DMS114 treated with DMSO at 0.1 percent for 48 hours (cell line): ENCODE measurements at regions not wholly inside any gene's neighbourhood (a gene's known extent, or its start where the extent isn't known, plus 50 kb on each side); places are given as distances from the start of the nearest gene placed in this dataset.

Source experiments
- DNase-seq: peaks from one replicate; lab custom pipeline; 2025; ENCODE audit not compliant: unreplicated experiment; lab: John Stamatoyannopoulos, UW

DNA sequence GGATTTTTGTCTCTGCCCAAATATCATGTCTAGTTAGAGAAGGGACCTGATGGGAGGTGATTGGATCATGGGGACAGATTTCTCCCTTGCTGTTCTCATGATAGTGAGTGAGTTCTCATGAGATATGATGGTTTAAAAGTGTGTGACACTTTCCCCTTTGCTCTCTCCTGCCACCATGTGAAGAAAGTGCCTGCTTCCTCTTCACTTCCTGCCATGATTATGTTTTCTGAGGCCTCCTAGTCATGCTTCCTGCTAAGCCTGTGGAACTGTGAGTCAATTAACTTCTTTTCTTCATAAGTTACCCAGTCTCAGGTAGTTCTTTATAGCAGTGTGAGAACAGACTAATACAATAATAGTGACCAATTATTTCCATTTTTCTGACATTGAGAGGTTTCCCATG, 167.3 kb upstream of the CYRIA start:
- no peak for DNase-seq

DNA sequence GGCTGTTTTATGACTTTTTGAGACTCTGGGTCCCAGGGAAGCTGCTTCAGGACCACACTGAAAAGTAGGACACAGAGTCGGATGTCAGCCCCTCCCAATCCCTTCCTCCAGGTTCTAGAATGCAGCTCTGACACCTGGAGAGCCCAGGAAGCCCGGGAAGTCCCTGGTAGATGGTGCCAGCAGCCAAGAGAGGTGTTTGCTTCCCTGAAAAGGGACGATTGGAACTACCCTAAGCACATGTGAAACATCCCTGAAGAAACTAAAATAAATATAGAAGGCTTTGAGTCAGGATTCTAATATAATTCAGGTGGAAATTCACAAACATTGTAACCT, 163.2 kb upstream of the CYRIA start:
- no peak for DNase-seq

DNA sequence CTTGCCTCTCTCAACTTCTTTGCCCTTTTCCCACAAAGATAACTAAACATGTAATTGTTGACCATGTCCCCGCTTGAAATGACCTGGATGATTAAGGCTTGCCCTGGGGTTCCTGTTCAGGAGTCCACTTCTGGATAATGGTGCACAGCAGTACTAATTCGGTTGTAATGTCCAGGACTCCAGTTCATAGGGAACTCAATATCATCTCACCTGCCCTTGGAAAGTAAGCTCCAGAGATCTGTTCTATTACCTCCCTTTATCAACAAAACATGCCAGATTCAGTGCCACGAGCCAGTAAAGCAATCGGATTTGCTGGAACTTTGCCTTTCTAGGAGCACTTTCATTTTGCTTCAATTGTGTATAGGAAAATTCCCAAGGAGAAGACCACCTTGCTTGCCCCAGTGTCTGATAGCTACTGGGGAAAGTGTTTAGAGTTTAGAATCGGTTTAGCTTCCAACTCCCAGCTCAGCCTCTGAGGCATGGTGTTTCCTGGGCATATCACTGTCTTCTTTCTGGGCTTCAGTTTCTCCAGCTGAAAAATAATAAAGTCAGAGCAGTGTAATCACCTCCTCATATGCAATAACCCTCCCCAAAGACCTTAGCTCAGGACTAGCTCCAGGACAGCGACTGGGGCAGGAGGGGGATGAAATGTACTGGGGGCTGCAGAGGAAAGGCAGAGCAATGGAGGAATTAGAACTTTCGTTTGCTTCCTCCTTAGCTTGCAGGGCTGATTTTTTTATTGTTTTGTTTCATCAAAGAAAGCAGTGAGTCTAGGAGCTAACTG, 162.6 kb upstream of the CYRIA start:
- DNase-seq: no peak

DNA sequence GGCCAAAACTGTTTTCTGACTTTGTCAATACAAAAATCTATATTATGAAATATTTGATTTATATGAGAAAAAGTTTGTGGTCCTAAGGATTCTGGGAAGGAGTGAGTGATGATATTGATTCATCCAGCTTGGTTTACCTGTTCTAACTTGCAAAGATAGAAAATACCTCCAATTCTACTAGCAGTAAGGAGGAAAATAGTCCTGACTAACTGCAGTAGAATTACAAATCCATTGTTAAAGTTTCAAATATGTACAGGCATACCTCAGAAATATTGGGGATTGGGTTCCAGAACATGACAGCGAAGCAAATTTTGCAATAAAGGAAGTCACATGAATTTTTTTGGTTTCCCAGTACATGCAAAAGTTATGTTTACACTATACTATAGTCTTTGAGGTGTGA, 158.8 kb upstream of the CYRIA start:
- DNase-seq: no peak

DNA sequence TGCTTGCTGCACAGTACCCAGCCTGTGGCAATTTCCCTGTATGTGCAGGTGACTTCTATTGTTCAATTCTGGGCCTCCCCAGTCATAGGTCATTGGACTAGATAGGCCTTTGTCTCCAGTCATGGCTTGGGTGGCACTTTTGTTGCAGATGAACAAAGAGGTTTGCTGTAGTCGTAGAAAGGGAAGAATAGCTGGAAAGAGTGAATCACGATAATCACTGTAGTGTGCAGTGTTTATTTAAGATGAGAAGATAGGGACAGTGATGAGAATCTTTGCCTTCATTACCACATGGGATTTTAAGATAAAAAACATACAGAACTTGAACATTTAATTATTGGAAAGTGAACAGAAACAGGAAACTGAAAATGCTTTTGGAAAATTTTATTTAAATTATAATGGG, 156.1 kb upstream of the CYRIA start:
- DNase-seq: no peak

DNA sequence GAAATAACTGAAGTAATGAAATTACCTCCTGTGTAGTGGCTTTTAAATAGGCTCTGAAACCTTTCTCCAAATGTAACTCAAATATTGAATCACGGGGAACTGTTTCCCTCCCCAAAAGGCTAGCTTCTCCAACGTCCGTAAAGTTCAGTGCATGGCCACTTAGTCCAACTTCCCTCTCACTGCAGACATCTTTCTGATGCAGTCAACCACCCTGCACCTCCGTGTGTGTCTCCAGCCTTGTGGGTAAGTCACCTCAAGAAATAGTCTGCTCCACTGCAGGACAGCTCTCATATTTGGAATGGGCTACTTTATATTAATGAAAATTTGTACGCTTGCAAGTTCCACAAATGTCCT, 152.5 kb upstream of the CYRIA start:
- no peak for DNase-seq

DNA sequence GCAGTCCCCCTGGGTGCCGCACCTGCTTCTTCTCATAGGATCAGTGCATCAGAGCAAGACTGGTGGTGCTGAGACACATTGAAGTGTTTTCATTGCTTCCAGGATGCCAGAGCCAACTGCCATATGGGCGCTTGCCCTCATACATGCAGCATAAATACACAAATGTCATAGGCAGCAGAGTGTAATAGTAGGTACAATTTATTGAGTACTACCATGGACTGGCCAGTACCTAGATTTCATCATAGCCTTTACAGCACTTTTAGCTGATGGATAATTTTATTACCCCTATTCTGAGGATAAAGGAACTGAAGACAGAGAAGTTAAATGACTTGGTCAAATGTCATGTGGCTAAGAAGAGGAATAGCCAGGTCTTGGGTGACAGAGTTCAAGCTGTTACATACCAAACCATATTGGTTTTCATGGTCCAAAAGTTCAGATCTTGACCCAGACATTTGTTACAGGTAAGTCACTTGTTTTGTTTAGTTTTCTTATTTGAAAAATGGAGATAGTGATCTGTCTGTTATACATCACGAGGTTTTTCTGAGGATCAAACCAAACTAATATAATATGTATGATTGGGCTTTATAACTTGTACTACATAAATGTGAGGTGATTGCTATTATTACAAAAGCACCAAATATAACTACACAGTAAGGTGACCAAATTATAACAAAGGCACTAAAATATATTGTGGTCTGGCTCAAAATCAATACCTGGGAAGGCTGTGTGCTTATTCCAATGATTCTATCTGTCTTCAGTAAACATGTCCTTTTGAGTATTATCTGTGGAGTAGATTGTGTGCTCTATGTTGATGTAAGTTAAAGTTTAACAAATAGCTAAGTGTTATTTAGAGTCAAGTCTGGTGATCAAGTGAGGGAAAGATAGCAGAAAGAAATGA, 151.9 kb upstream of the CYRIA start:
- no peak for DNase-seq

DNA sequence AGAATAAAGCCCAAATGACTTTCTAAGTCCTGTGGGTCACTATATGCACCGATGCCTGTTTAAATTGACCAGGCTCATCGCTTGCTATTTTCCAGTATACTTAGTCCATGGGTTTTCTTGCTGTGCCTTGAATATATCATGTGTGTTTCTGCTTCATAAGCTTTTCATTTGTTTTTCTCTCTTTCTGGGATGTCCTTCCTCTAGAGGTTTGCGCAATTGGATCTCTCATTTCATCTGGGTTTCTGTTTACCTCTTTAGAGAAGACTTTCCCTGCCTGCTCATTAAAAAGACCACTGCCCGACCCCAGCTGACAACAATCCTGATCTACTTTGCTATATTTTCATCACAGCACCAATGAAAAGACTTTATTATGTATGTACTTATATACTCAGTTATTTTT, 150.9 kb upstream of the CYRIA start:
- no peak for DNase-seq

DNA sequence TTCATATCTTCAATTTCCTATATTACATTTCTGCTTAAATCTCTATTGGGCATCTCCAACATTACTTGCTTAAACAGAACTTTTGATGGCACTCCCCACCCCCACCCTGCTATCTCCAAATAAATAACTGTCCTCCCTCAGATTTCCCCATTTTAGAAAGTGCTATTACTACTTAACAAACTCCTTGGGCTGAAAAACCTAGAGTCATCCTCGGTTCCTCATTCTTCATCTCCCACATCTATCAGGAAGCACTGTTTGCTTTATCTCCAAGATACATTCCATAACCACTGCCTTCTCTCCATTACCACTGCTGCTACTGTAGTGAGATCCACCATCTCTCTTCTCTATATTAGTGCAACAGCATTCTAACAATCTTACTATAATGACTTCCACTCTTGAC, 150.4 kb upstream of the CYRIA start:
- no peak for DNase-seq

DNA sequence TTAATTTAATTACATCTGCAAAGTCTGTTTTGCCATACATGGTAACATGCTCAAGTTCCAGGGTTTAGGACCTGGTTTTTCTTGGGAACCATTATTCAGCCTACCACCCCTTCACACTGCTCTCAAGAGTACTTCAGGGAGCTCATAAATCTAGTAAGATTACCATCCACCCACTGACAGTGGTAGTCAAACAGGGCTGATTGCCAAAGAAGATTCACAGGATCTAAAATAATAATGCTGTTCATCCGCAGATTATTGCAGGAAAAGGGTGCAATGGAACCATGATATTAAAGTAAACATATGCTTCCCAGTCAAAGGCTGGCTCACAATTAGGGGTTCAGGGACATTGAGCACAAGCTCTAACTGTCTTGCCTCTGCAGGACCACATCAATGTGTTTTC, 148.0 kb upstream of the CYRIA start:
- no peak for DNase-seq

DNA sequence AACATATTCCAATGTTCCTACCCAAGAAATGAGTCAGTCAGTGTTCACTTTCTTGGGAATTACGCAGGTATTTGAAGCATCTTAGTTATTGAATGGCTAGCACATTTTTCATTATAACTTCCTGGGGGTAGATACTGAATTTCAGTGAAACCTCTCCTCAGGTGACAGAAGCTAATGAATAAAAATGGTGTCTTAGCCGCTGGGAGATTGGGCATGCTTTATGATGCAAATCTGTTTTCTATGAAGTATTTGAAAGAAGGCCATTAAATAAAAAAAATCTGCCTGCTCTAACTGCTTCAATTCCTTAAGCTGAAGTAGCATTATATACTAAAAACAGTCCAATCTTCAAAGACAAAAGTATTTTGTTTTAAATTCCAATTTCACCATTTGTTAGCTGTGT, 132.8 kb upstream of the CYRIA start:
- DNase-seq: no peak

DNA sequence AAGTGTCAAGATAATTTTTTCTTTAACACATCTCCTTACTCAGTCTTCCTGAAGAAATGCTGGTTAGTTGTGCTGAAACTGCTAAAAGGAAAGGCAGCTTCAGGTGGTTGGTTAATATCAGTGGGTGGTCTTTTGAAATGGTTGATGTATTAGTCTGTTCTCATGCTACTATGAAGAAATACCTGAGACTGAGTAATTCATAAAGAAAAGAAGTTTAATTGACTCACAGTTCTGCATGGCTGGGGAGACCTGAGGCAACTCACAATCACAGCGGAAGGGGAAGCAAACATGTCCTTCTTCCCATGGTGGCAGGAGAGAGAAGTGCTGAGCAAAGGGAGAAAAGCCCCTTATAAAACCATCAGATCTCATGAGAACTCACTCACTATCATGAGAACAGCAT, 125.9 kb upstream of the CYRIA start:
- DNase-seq: no peak

DNA sequence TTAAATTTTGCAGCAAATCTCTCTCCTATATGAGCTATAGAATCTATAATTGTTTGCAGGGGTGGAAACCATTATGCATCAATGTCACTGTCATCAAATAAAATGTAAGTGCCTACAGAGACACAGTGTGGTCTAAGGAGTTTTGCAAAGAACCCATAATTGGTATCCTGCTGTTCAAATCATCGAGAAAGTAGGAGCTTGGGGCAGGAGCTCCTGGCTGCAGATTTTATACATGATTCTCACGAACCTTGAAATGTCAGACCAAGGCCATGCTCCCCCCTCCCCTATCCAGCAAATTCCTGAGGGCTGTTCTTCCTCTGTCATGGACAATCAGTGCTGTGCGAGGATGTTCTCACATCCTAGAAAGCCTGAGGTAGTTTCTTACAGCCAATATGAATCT, 119.5 kb upstream of the CYRIA start:
- DNase-seq: no peak

DNA sequence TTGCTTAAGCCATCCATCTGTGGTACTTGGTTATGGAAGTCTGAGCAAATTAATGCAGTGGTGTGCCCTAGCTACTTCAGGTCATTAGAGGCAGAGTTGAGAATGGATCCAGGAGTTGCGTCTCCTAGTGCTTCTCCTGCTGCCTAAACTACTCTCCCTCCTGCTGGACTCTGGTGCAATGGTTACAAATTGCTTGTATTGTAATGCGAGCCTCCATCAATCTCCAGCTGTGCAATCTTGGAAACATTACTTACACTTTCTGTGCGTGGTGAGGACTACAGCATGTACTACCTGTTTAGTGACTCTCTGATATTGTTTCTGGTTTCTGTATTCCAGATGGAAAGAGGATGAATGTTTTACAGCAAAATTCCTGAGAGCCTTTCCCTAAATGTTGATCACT, 119.0 kb upstream of the CYRIA start:
- no peak for DNase-seq

DNA sequence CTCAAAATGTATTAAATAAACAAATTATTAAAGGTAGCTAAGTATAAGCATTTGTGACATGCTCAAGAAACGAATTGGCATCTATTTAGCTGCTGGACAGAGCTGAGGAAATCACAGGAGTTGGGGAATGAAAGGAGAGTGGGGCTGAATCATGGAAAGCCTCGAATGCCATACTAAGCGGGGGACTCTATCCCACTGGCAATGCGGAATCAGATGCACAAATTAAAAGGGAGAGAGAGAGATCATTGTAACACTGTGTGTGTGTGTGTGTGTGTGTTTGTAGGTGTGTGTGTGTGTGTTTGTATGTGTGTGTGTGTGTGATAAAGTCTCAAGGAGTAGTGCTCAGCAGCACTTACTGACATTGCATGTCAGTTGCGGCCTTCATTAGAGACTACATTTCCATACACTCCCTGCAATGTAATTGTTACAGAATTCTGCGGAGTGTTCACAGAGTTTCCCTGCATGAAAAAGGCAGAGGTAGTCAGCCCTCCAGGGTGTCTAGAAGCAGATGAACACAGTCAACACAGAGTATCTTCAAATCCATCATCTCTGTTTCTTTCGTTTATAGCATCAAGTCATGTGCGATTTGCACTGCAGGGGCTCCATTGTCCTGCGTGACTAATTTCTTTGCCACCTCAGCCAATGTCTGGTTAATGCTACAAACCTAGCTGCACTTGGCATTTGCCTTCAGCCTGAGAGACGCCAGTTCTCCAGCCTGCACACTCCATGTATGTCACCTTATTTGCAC, 111.7 kb upstream of the CYRIA start:
- no peak for DNase-seq

DNA sequence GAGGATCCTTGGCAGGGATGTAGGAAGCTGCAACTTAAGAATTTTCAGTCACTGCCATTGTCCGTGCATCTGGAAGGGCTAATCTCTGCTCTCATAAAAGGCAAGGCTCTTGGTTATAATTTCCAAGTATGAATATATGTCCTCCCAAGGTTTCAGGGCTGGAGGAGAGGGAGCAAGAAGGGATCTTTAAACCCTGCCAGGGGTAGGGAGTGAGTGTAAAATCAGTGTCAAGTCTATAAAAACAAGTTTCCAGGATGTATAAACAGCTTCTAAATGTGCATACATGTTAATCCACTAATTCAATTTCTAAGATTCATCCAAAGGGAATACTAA, 110.2 kb upstream of the CYRIA start:
- no peak for DNase-seq

DNA sequence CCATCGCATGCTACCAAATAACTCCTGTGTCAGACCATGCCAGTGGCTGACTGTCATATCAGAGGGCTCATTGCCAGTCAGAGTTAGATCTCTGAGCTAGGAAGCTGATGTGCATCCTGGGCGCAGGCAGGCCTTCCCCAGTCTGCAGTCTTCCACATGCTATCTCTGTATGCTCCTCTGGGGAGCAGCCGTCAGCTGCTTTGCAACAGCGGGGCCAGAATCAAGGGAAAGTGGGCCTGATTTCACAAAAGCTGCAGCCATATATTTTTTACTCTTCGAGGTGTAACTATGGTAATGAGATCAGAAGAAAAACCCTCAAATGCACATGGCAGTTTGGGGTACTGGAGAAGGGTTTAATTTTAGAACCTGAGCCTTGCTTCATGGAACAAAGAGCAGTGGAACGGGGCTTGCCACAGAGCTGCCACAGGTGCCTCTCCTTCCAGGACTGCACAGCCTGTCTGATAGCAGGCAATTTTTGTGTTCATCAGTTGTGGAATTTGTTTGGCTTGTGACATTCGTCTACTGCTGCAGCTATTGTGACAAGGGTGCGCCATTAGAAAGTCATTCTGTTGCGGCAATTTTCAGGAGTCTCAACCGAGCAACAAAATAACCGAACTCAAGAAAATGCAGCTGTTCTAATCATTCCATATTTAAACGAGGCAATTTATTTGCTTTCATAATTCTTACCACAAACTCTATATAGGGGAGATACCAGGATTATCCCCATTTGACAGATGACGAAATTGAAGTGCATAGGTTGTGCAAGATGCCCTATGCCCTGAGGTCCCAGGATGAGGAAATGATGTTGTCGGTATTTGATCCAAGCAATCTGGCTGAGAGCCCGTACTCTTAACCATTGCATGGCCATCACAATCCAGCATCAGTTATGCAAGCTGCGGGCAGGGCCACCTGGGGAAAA, 109.6 kb upstream of the CYRIA start:
- no peak for DNase-seq

DNA sequence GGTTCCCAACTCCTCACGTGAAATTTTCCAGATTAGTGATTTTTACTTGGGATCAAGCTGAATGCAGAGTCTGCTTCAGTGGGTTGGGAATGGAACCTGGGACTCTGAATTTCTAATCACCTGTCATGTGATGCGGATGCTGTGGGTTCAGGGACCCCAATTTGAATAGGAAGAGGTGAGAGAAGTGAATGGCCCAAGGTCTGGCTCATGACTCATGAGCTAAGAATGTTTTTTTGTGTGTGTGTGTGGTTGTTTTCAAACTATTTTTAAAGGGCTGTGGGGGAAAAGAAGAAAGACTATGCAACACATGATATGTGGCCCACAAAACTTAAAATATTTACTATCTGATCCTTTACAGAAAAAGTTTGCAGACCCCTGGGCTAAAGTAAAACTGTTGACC, 108.5 kb upstream of the CYRIA start:
- no peak for DNase-seq

DNA sequence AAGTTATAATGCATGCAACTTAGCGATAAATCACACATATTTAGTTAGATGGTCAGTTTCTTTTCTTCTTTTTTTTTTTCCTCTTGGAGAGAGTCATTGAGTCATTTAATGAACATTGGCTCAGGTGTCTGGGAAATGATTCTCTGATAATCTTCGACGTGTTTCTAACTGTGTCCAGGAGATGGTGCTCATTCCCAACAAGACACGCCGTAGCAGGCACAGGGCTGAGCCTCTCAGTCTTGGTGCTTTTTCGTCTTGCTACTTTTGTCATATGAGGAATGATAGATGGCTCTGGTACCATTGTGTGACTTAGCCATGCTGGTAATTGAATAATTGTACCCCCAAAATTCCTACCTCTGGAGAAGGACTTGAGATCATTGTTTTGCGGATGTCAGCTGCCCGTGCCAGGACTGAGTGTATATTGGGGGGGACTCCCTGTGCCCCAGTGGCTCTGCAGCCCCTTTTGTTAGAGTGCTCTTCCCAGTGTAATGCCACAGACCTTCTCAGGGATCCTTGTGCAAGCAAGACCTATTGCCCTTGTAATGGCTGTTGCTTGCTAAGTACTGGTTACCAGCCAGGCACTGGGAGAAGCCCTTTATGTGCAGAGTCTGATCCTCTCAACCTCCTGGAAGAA, 107.6 kb upstream of the CYRIA start:
- peak; percentile 17 for DNase-seq

DNA sequence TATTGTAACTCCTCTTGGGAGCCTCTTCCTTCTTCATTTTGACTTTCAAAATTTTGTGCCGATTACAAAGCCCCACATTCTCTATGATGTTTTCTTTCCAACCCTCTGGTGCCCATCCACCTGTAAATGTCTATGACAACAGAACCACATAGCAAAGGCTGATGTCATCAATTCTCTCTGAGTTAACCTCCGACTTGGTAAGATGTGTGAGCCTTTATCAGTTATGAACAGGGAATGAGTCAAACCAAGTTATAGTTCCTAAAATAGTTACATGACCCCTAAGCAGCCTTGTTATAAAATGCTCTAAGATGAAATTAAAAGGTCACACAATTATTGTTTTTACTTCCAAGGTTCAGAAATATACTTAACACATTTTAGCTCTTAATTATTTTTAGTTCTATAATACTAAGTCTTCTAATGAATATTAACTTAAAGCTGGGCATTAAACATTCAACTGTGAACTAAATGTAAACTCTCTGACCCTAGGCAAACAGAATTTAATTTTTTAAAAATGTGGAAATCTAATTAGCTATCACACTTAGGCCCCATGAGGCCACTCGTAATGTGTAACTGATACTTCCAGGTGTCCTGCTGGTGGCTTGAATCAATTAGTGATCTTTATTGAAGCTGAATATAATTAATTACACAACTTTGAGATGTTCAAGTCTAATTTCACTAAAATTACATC, 102.3 kb upstream of the CYRIA start:
- no peak for DNase-seq
